ENCODE measurements at regions not wholly inside any gene's neighbourhood (a gene's known extent, or its start where the extent isn't known, plus 50 kb on each side); places are given as distances from the start of the nearest gene placed in this dataset.

DNA sequence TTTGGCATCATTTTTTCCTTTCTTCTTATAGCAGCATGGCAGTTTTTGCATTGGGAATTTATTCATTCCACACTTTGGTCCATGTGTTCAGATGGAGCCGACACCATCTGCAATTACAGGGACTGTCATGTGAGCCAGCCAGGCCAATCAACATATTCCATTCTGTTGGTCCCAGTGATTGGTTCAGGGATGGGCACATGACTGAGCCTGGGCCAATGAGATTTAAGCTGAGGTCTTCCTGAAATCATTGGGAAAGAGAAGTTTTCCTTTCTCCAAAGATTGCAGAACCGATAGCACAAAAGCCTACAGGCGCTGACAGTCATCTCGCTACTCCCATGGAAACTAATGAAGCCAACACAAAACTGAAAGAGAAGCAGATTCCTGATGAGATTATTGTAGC, 841.5 kb upstream of the TMEM132C start:
- Histone ChIP-seq H3K9me3 (no peaks in the 10 kb centered on the region), H3K27me3 (replicated peaks in 1 of 7) (no peaks in the 10 kb centered on the region), H3K4me1 (peaks cover 0 to 6% (median 0%) of the 10 kb centered on the region in 6 donors), H3K4me3 (no peak overlapping the region), H3K36me3 (no peaks in the 10 kb centered on the region), H3K27ac (no peak overlapping the region)
- intact Hi-C loops (cut with DNase I; ENCODE audit: low total_unique reads), result no loop called here
- TF ChIP-seq POLR2A (IDR thresholded peaks at IDR 0.05), result no peak
- TF ChIP-seq, protein P1, sequence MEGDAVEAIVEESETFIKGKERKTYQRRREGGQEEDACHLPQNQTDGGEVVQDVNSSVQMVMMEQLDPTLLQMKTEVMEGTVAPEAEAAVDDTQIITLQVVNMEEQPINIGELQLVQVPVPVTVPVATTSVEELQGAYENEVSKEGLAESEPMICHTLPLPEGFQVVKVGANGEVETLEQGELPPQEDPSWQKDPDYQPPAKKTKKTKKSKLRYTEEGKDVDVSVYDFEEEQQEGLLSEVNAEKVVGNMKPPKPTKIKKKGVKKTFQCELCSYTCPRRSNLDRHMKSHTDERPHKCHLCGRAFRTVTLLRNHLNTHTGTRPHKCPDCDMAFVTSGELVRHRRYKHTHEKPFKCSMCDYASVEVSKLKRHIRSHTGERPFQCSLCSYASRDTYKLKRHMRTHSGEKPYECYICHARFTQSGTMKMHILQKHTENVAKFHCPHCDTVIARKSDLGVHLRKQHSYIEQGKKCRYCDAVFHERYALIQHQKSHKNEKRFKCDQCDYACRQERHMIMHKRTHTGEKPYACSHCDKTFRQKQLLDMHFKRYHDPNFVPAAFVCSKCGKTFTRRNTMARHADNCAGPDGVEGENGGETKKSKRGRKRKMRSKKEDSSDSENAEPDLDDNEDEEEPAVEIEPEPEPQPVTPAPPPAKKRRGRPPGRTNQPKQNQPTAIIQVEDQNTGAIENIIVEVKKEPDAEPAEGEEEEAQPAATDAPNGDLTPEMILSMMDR (IDR thresholded peaks at IDR 0.05 in 8 of 11, conservative IDR thresholded peaks at IDR 0.05 in 3 of 11), result no peak
- no peak for TF ChIP-seq POLR2AphosphoS5 (IDR thresholded peaks at IDR 0.05)
- no peak for DNase-seq
- 63 to 93% (median 91%) methylated on average over 4 of the region's 4 CpGs for WGBS, 5 donors

DNA sequence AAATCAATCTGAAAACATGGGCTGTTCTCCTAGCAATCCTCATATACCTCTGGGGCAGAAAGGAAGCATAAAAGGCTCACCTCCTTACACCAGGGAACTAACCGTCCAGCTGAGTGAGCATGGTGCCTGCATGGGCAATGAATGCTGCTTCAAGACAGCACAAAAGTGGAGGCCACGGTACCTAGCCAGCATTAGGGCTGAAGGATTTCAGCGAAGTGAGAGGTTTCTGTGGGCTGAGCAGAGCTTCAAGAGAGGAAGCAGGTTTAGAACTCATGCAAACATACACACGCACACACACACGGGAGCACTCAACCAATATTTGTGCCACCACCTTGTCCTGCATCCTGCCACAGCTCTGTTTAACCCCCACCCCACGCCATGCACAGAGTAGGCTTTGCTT, 838.5 kb upstream of the TMEM132C start:
- 39 to 80% (median 47%) methylated on average over 6 of the region's 6 CpGs for WGBS, 5 donors
- intact Hi-C loops (cut with DNase I; ENCODE audit: low total_unique reads), result no loop called here
- H3K27me3 ChIP-seq (replicated peaks in 1 of 7), result no peaks in the 10 kb centered on the region
- TF ChIP-seq, protein P1 (IDR thresholded peaks at IDR 0.05 in 8 of 11, conservative IDR thresholded peaks at IDR 0.05 in 3 of 11), result no peak
- TF ChIP-seq POLR2A (IDR thresholded peaks at IDR 0.05) (no peak), POLR2AphosphoS5 (IDR thresholded peaks at IDR 0.05) (no peak)
- no peak overlapping the region for H3K4me3 ChIP-seq
- H3K9me3 ChIP-seq, result no peaks in the 10 kb centered on the region
- H3K36me3 ChIP-seq, result no peaks in the 10 kb centered on the region
- peaks cover 0 to 4% (median 0%) of the 10 kb centered on the region in 6 donors for H3K4me1 ChIP-seq
- H3K27ac ChIP-seq, result no peak overlapping the region
- DNase-seq, result no peak

DNA sequence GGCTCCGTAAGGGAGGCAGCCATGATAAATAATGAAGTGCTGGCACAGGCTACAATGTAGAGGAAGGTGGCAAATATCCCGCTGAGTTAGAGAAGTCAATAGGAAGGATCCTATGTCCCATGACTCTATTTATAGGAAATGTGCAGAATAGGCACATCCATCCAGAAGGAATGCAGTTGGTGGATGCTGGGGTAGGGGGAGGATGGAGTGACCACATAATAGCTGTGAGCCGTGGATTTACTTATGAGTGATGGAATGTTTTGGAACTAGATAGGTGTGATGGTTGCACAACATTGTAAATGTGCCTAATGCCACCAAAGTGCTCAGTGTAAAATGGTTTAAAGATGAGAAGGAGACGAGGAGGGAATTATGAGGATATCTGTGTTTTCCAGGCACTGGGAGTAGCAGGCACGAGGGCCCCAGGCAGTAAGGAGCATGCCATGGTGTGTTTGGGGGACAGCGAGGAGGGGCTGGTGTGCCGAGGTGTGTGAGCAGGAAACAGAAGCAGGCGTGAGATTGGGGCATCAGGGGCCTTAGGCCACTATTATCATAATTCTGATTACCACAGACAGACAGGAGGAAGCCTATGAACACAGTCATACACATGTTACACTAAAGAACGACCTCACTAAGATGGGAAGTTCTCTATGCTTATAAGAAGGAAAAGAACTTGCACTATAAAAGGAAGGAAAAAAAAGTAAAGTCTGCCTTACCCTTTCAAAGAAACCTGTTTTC, 837.3 kb upstream of the TMEM132C start:
- Histone ChIP-seq H3K9me3 (no peaks in the 10 kb centered on the region), H3K4me1 (no peaks in the 10 kb centered on the region), H3K27me3 (replicated peaks in 1 of 7) (no peaks in the 10 kb centered on the region), H3K36me3 (no peaks in the 10 kb centered on the region), H3K4me3 (no peak overlapping the region), H3K27ac (no peak overlapping the region)
- TF ChIP-seq, protein P1 (IDR thresholded peaks at IDR 0.05 in 8 of 11, conservative IDR thresholded peaks at IDR 0.05 in 3 of 11), result no peak
- TF ChIP-seq POLR2A (IDR thresholded peaks at IDR 0.05), result no peak
- no peak for TF ChIP-seq POLR2AphosphoS5 (IDR thresholded peaks at IDR 0.05)
- intact Hi-C loops (cut with DNase I; ENCODE audit: low total_unique reads), result no loop called here
- no peak for DNase-seq
- WGBS, 5 donors, result 42 to 58% (median 47%) methylated on average over 9 of the region's 9 CpGs

DNA sequence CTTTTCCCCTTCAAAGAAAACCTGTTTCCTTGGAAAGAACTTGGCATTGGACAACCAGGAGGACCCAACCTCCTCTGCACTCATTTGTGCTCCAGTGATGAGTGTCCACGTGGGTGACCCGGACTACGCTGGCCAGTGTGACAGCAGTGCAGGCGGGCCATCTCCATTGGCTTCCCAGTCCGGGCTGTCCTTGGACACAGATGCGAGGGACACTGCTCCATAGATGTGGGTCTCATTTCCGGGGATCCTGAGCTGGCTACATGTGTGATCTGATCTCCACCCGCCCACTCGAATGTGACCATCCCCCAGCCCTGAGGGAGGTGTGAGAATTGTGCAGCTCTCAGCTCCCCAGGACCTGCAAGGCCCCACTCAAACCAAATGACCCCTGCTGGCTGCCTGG, 836.6 kb upstream of the TMEM132C start:
- TF ChIP-seq, protein P1 (IDR thresholded peaks at IDR 0.05 in 8 of 11, conservative IDR thresholded peaks at IDR 0.05 in 3 of 11), result no peak
- TF ChIP-seq POLR2A (IDR thresholded peaks at IDR 0.05) (no peak), POLR2AphosphoS5 (IDR thresholded peaks at IDR 0.05) (no peak)
- DNase-seq, result no peak

More for the DNA sequence above, 836.6 kb upstream of the TMEM132C start:
- intact Hi-C loops (cut with DNase I; ENCODE audit: low total_unique reads), result no loop called here
- Histone ChIP-seq H3K4me1 (no peaks in the 10 kb centered on the region), H3K27me3 (replicated peaks in 1 of 7) (no peaks in the 10 kb centered on the region), H3K27ac (no peak overlapping the region), H3K9me3 (no peaks in the 10 kb centered on the region), H3K4me3 (no peak overlapping the region), H3K36me3 (no peaks in the 10 kb centered on the region)
- 67 to 84% (median 82%) methylated on average over 8 to 9 of the region's 9 CpGs for WGBS, 5 donors
